CD4-positive, alpha-beta T cell treated with Interleukin-17A for 1 hour (primary cell): ENCODE measurements at regions not wholly inside any gene's neighbourhood (a gene's known extent, or its start where the extent isn't known, plus 50 kb on each side); places are given as distances from the start of the nearest gene placed in this dataset.

Experiments
- DNase-seq: peaks from one replicate; pipeline ENCODE4 v3.0.0-alpha.2; 2020

DNA sequence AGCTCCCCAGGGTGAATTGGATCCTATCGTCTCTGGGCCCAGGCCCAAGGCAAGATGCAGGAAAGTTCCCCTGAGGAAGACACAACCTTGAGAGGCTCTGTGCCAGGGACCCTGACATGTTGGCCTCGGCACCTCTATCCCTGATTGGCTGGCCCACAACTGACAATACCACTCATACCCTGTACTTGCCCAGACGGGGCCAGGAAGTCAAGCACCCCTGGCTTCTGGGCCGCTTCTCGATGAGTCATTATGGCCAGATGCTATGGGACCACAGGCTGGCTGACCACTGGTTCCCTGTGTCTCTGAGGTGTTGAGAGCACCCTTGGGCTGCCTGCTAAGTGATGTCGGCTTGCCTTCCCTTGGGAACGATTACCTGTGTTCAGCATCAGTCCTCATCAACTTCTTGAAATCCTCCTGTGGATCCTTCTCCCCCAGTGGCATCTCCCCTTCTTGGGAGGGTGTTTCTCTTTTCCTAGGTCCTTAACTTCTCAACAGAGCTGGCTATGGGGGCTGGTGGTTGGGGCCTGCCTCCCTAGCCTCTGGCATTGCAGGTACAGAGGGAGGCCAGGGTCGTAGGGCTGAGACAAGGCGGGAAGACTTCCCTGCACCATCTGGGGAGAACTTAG lies 54.5 kb upstream of the MAMLD1 start:
- DNase-seq, result no peak

DNA sequence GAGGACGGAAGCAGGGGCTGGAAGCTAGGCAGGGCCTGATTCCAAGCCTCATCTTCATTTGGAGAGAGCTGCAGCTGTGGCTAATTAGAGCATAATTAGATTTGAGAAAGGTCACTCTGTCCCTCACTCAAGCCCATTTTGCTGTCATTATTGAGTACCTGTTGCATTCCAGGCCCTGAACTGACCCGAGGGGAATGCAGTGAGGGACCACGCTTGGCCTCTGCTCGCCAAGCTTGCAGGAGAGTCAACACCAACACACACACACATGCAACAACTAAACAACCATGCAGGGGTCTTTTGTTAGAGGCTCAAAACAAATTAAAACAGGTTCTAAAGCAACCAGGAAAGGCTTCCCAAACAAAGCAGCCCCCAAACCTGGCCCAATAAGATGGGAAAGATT lies 52.7 kb upstream of the MAMLD1 start:
- DNase-seq, result no peak

DNA sequence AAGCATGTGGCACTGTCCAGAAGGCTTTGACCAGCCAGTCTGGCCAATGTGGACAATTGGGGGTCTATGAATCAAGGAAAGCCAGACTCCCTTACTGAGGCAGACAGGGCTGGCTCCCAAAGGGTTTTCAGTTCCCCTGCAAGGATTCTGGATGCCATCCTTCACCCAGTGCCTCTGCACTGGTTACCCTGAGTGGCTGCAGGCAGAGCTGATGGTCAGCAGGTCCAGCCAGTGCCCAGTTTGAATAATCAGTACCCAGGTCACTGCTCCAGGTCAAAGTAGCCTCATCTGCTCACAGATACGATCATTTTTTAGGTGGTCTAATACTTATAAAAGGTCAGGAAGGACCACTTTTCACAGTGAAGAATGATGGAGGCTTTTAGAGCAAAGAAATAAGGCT lies 52.2 kb upstream of the MAMLD1 start:
- no peak for DNase-seq

DNA sequence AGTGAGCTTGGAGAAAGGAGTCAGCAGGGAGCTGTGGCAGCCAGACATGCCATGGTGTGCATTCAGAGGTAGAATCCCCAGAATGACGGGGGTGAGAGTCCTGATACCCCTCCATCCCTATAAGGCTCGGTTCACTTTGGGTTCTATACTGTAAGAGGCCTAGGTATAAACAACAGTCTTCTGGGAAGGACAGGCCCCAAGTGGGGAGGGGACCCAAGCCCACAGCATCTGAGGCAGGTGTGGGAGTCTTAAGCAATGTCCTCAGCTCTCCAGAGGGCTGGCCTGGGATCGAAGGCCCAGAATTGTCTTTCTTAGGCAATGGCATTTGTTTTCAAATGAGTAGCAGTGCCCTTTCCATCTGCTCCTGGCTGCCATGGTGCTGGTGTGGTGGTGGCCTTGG lies 50.2 kb upstream of the MAMLD1 start:
- DNase-seq, result no peak
